ENCODE measurements at regions not wholly inside any gene's neighbourhood (a gene's known extent, or its start where the extent isn't known, plus 50 kb on each side); places are given as distances from the start of the nearest gene placed in this dataset.

DNA sequence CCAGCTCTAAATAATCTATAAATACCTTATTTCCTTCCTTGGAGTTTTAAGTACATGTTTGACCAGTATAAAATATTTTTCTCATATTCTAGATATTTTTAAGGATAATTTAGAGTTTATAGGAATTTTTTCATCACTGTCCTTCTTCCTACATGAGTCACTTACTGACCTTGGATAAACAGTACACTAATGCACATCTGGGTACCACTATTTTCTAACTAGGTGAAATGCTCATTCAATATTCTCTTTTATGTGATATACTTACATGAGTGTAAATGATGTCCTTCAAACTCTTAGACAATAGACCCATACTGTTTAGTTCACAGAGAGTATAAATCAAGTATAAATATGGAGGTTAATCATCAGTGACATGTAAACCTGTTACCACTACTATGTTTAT is 1574.2 kb upstream of the ACVR2A start:
- no peak for DNase-seq (ENCODE audit: low read depth)
- no peak overlapping the region for H3K4me3 ChIP-seq (ENCODE audit: low read length)
- no peak for TF ChIP-seq CTCF (conservative IDR thresholded peaks at IDR 0.05; ENCODE audit: low read length)

DNA sequence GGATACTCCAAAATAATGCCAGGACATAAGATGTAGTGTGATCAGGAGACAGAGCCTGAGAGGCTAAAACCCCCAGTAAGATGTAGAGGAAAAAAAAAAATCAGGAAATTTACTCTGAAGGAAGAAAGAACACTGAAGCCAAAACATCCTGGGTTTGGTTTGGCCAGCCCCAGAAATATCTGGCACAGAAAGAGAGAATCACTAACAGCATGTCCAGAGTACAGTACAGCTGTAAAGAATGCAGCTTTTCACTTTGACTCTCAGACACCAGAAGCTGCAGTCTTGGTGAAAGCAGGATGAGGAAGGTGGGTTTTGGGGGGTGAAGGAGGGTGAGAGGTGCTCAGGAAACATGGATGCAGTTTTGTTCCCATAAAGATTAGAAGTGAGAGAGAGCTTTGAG is 1577.7 kb upstream of the ACVR2A start:
- no peak for TF ChIP-seq CTCF (conservative IDR thresholded peaks at IDR 0.05; ENCODE audit: low read length)

GRCh38 chr2:146265656-146266055 is 1579.2 kb upstream of the ACVR2A start:
- DNase-seq (ENCODE audit: low read depth): no peak
- no peak for TF ChIP-seq CTCF (conservative IDR thresholded peaks at IDR 0.05; ENCODE audit: low read length)
- H3K4me3 ChIP-seq (ENCODE audit: low read length): no peak overlapping the region

More for the DNA sequence above, 1577.7 kb upstream of the ACVR2A start:
- DNase-seq (ENCODE audit: low read depth): peak; percentile 11
- H3K4me3 ChIP-seq (ENCODE audit: low read length): no peak overlapping the region

- TF ChIP-seq CTCF (conservative IDR thresholded peaks at IDR 0.05; ENCODE audit: low read length): no peak
- DNase-seq (ENCODE audit: low read depth): no peak
- no peak overlapping the region for H3K4me3 ChIP-seq (ENCODE audit: low read length)
Observed at GRCh38 chr2:146262606-146263005, 1582.2 kb upstream of the ACVR2A start.

DNA sequence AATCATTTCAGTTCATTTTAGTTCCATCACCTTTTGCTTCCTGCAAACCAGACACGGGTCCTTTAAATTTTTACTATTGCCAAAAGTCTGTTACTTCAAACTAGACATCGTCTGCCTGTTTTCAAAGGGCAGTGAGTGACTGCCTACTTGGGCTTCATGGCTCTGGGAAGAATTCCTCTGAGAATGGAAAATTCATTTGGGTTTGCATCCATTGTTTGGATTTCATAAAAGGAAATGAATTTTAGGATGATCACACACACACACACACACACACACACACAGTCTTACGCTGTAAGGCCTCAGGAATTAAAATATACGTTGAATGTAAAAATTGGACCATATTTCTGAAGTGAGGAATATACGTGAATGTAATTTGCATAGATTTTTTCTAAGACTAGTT is 1584.3 kb upstream of the ACVR2A start:
- no peak for TF ChIP-seq CTCF (conservative IDR thresholded peaks at IDR 0.05; ENCODE audit: low read length)
- H3K4me3 ChIP-seq (ENCODE audit: low read length): no peak overlapping the region

DNA sequence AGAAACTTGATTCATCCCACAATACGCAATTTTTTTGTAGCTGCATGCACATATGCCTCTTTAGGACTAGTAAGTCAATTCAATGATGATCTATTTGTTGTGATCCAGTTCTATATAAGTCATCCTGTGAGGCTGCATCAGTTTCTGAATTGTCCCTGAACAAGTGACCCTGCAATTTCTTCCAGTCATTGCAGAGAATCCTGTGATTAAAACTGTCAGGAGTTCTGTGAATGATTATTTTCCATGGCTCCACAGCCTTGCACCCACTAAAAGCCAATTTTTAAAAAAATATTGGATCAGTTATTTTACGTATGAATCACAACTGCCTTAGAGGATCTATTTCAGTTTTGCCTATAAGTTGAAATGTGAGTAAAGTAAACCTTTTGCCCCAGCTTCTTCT is 1585.0 kb upstream of the ACVR2A start:
- no peak for DNase-seq (ENCODE audit: low read depth)
- TF ChIP-seq CTCF (conservative IDR thresholded peaks at IDR 0.05; ENCODE audit: low read length): no peak
- no peak overlapping the region for H3K4me3 ChIP-seq (ENCODE audit: low read length)

More for the DNA sequence above, 1584.3 kb upstream of the ACVR2A start:
- DNase-seq (ENCODE audit: low read depth): no peak

DNA sequence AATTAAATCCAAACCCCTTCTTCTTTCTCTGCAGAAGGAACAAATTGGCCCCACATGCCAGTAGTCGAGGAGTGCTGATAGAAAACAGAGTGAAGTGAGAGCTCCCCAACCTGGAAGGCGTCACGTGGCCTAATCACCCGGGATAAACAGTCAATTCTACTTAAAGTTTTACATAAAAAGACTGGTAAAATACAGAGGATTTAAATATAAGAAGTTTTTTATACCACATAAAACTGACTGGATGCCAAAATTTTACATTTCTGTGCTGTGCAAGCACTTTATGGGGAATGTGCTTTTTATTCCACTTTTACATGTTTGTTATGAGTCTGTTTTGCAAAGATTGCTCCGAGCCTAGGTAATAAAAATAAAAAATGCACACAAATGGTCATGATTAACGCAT is 1586.8 kb upstream of the ACVR2A start:
- no peak overlapping the region for H3K4me3 ChIP-seq (ENCODE audit: low read length)
- no peak for TF ChIP-seq CTCF (conservative IDR thresholded peaks at IDR 0.05; ENCODE audit: low read length)
- DNase-seq (ENCODE audit: low read depth): no peak
